Esophagus squamous epithelium (tissue), 4 donors: ENCODE measurements at regions not wholly inside any gene's neighbourhood (a gene's known extent, or its start where the extent isn't known, plus 50 kb on each side); places are given as distances from the start of the nearest gene placed in this dataset.

Experiments
- POLR2A ChIP-seq, 4 donors: fragments of 450-650 bp; IDR thresholded peaks; one replicate each; pipeline ENCODE4 v1.6.1; 2017; ENCODE audit warnings: antibody characterized with exemption in 4 of 4, mild to moderate bottlenecking in 4 of 4, moderate library complexity in 3 of 4
- TF ChIP-seq, protein P1 (sequence below), 6 experiments: fragments of 450-650 bp in 4 of 6; fragments of 200-600 bp in 2 of 6; sonication (generic) in 2 of 6; IDR thresholded peaks; one replicate each; pipeline ENCODE4 v1.5.1; 2016 to 2019; ENCODE audit warnings: antibody characterized with exemption in 6 of 6, mild to moderate bottlenecking in 4 of 6, moderate library complexity in 4 of 6

DNA sequence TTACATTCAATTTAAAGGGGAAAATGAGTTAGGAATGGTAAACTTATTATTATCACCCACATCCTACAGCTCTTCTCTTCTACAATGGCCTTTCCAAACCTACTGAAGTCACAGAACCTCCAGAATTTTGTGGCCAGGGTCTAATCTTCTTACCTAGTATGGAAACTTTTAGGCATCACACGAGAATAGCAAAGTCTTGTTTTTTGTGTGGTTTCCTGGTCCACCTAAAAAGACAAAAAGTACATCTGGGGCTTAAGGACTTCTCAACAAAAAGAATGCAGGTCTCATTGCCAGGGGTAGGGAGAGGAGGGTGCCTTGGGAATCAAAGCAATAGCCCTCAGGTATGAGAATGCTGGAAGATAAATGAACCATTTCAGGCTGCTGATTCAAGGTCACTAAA is 345.3 kb downstream of the LMX1A start:
- TF ChIP-seq, protein P1, sequence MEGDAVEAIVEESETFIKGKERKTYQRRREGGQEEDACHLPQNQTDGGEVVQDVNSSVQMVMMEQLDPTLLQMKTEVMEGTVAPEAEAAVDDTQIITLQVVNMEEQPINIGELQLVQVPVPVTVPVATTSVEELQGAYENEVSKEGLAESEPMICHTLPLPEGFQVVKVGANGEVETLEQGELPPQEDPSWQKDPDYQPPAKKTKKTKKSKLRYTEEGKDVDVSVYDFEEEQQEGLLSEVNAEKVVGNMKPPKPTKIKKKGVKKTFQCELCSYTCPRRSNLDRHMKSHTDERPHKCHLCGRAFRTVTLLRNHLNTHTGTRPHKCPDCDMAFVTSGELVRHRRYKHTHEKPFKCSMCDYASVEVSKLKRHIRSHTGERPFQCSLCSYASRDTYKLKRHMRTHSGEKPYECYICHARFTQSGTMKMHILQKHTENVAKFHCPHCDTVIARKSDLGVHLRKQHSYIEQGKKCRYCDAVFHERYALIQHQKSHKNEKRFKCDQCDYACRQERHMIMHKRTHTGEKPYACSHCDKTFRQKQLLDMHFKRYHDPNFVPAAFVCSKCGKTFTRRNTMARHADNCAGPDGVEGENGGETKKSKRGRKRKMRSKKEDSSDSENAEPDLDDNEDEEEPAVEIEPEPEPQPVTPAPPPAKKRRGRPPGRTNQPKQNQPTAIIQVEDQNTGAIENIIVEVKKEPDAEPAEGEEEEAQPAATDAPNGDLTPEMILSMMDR (IDR thresholded peaks at IDR 0.05) = no peak
- TF ChIP-seq POLR2A (IDR thresholded peaks at IDR 0.05) = no peak
